ENCODE measurements at regions not wholly inside any gene's neighbourhood (a gene's known extent, or its start where the extent isn't known, plus 50 kb on each side); places are given as distances from the start of the nearest gene placed in this dataset.

GRCh38 chr4:13112030-13112429, 372.1 kb downstream of the RAB28 start:
- no peak for TF ChIP-seq CHD2 (IDR thresholded peaks at IDR 0.05; ENCODE audit: low read length, partially characterized antibody)
- TF ChIP-seq CTCF (IDR thresholded peaks at IDR 0.05): no peak
